ENCODE measurements at regions not wholly inside any gene's neighbourhood (a gene's known extent, or its start where the extent isn't known, plus 50 kb on each side); places are given as distances from the start of the nearest gene placed in this dataset.

DNA sequence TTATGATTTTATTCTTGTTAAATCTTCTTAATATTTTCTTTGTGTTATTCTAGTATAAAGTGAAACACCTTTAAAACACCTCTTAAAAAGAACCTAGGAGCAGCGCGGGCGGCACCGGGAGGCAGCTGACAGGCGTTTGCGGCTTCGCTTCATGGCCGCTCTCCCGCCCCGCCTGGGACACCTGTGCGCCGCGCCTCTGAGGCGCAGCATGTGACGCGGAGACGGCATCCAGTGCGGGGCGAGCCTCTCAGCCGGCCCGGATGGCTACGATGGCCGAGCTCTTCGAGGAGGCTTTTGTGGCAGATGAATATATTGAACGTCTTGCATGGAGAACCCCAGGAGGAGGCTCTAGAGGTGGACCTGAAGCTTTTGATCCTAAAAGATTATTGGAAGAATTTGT is 1592.7 kb downstream of the TECRL start:
- TF ChIP-seq, protein P1, sequence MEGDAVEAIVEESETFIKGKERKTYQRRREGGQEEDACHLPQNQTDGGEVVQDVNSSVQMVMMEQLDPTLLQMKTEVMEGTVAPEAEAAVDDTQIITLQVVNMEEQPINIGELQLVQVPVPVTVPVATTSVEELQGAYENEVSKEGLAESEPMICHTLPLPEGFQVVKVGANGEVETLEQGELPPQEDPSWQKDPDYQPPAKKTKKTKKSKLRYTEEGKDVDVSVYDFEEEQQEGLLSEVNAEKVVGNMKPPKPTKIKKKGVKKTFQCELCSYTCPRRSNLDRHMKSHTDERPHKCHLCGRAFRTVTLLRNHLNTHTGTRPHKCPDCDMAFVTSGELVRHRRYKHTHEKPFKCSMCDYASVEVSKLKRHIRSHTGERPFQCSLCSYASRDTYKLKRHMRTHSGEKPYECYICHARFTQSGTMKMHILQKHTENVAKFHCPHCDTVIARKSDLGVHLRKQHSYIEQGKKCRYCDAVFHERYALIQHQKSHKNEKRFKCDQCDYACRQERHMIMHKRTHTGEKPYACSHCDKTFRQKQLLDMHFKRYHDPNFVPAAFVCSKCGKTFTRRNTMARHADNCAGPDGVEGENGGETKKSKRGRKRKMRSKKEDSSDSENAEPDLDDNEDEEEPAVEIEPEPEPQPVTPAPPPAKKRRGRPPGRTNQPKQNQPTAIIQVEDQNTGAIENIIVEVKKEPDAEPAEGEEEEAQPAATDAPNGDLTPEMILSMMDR (IDR thresholded peaks at IDR 0.05) = no peak
- TF ChIP-seq EP300 (IDR thresholded peaks at IDR 0.05) = no peak
